HCT116 (cell line): ENCODE measurements at regions not wholly inside any gene's neighbourhood (a gene's known extent, or its start where the extent isn't known, plus 50 kb on each side); places are given as distances from the start of the nearest gene placed in this dataset.

Experiments
- ATAC-seq: fragments of 200-7000 bp; cut with Tn5 transposase; 2 replicates; pipeline ENCODE4 v1.9.1; 2020; ENCODE audit warnings: mild to moderate bottlenecking, moderate library complexity
- BruUV-seq: library from RNA; stranded (reverse); fragments of 400-500 nt; replicated peaks from 2 replicates; lab custom pipeline; 2021; lab: Mats Ljungman, UMichigan
- CTCF ChIA-PET: fragments of 300-600 bp; sonication (Branson Sonifier 250); formaldehyde crosslinking; loops from one replicate; lab custom pipeline; 2021; ENCODE audit warnings: antibody characterized with exemption; lab: Charles Lee
- POLR2A ChIA-PET: fragments of 300-600, 350-600 bp; sonication (Branson Sonifier 250); formaldehyde crosslinking; loops from one replicate; lab custom pipeline; 2021; ENCODE audit warnings: antibody characterized with exemption; lab: Charles Lee
- RAD21 ChIA-PET, 2 experiments: fragments of 300-600 bp; sonication (Branson Sonifier 250); formaldehyde crosslinking; loops; one replicate each; lab custom pipeline; 2023; ENCODE audit warnings: low total read pairs in 2 of 2; ENCODE audit not compliant: uncharacterized antibody in 2 of 2, unreplicated experiment in 2 of 2, low non-redundant PET in 1 of 2; lab: Charles Lee
- DNase-seq: peaks from one replicate; pipeline ENCODE4 v3.0.0-alpha.2; 2010; ENCODE audit warnings: low read depth, low spot score
- H2AFZ ChIP-seq: fragments of 200-600 bp; shearing (Covaris generic), sonication (generic); 2 replicates; pipeline ENCODE4 v1.6.1; 2017; ENCODE audit warnings: low read depth, mixed run types, mixed read lengths, antibody characterized with exemption, low read length; ENCODE audit not compliant: poor library complexity, severe bottlenecking
- H3K27ac ChIP-seq: 2 replicates; pipeline ENCODE4 v1.5.1; 2012; ENCODE audit warnings: low read depth, low read length
- H3K27me3 ChIP-seq: fragments of 200-600 bp; sonication (generic); 2 replicates; pipeline ENCODE4 v1.6.1; 2016; ENCODE audit warnings: mixed run types, low read length, mixed read lengths; ENCODE audit not compliant: insufficient read depth
- H3K36me3 ChIP-seq, 2 experiments: fragments of 200-500 bp in 1 of 2; fragments of 200-600 bp in 1 of 2; sonication (Bioruptor generic) in 1 of 2; sonication (generic) in 1 of 2; 2 replicates each; pipeline versions ENCODE4 v1.5.1 to v1.6.1; 2014 to 2016; ENCODE audit warnings: low read length in 2 of 2, inconsistent platforms in 1 of 2, mixed read lengths in 1 of 2, mixed run types in 1 of 2; ENCODE audit not compliant: insufficient read depth in 2 of 2, control insufficient read depth in 1 of 2
- H3K4me1 ChIP-seq, 2 experiments: fragments of 200-600 bp in 1 of 2; sonication (generic) in 1 of 2; 2 replicates each; pipeline versions ENCODE4 v1.5.1 to v1.6.1; 2012 to 2017; ENCODE audit warnings: low read length in 2 of 2, inconsistent platforms in 1 of 2, mild to moderate bottlenecking in 1 of 2, mixed read lengths in 1 of 2, mixed run types in 1 of 2, moderate library complexity in 1 of 2; ENCODE audit not compliant: insufficient read depth in 2 of 2, control insufficient read depth in 1 of 2
- H3K4me2 ChIP-seq: fragments of 200-600 bp; sonication (generic); 2 replicates; pipeline ENCODE4 v1.6.1; 2017; ENCODE audit warnings: mixed run types, low read length, mixed read lengths
- H3K4me3 ChIP-seq, 2 experiments: fragments of 200-600 bp in 1 of 2; sonication (generic) in 1 of 2; replicated peaks in 1 of 2; 2 replicates each; pipeline ENCODE4 v1.5.1; 2011 to 2016; ENCODE audit warnings: low read length in 2 of 2, control low read depth in 1 of 2, low read depth in 1 of 2, mild to moderate bottlenecking in 1 of 2, mixed read lengths in 1 of 2, mixed run types in 1 of 2
- H3K79me2 ChIP-seq: fragments of 200-600 bp; sonication (generic); 2 replicates; pipeline ENCODE4 v1.6.1; 2017; ENCODE audit warnings: mild to moderate bottlenecking, mixed run types, low read length, moderate library complexity, mixed read lengths; ENCODE audit not compliant: insufficient read depth
- H3K9ac ChIP-seq: fragments of 200-600 bp; sonication (generic); 2 replicates; pipeline ENCODE4 v1.6.1; 2016; ENCODE audit warnings: low read length, mixed read lengths
- H3K9me2 ChIP-seq: fragments of 200-600 bp; sonication (generic), shearing (Covaris generic); 2 replicates; pipeline ENCODE4 v1.6.1; 2017; ENCODE audit warnings: mixed run types, mild to moderate bottlenecking, moderate library complexity; ENCODE audit not compliant: insufficient read depth
- H3K9me3 ChIP-seq, 2 experiments: fragments of 200-500 bp in 1 of 2; fragments of 200-600 bp in 1 of 2; sonication (Bioruptor generic) in 1 of 2; sonication (generic) in 1 of 2; 2 replicates each; pipeline ENCODE4 v1.6.1; 2014 to 2017; ENCODE audit warnings: low read length in 2 of 2, mixed read lengths in 2 of 2, inconsistent platforms in 1 of 2, low read depth in 1 of 2, mild to moderate bottlenecking in 1 of 2, mixed run types in 1 of 2, moderate library complexity in 1 of 2; ENCODE audit not compliant: control insufficient read depth in 1 of 2, insufficient read depth in 1 of 2
- H4K20me1 ChIP-seq: fragments of 200-600 bp; sonication (generic), shearing (Covaris generic); 2 replicates; pipeline ENCODE4 v1.6.1; 2017; ENCODE audit warnings: mixed run types, mild to moderate bottlenecking, moderate library complexity; ENCODE audit not compliant: insufficient read depth
- ATF3 ChIP-seq: IDR thresholded peaks from 2 replicates; pipeline ENCODE4 v1.6.1; 2012
- CBX3 ChIP-seq: IDR thresholded peaks from 2 replicates; pipeline ENCODE4 v1.6.1; 2012; ENCODE audit warnings: low read depth
- CEBPB ChIP-seq: IDR thresholded peaks from 2 replicates; pipeline ENCODE4 v1.6.1; 2012; ENCODE audit warnings: low read depth
- EGR1 ChIP-seq: IDR thresholded peaks from 2 replicates; pipeline ENCODE4 v1.6.1; 2012; ENCODE audit warnings: low read depth
- ELF1 ChIP-seq: IDR thresholded peaks from 2 replicates; pipeline ENCODE4 v1.6.1; 2012; ENCODE audit warnings: low read depth, borderline replicate concordance
- EZH2 ChIP-seq: fragments of 200-600 bp; sonication (generic); IDR thresholded peaks from 2 replicates; pipeline ENCODE4 v1.6.1; 2017; ENCODE audit warnings: antibody characterized with exemption, mixed run types
- EZH2phosphoT487 ChIP-seq: fragments of 200-600 bp; IDR thresholded peaks from 2 replicates; pipeline ENCODE4 v1.6.1; 2018; ENCODE audit warnings: antibody characterized with exemption, borderline replicate concordance
- FOSL1 ChIP-seq: IDR thresholded peaks from 2 replicates; pipeline ENCODE4 v1.6.1; 2012; ENCODE audit warnings: low read depth
- JUND ChIP-seq: IDR thresholded peaks from 2 replicates; pipeline ENCODE4 v1.6.1; 2012
- POLR2A ChIP-seq: IDR thresholded peaks from 2 replicates; pipeline ENCODE4 v1.7.0; 2011; ENCODE audit warnings: borderline replicate concordance; ENCODE audit not compliant: insufficient read depth, insufficient read length; ENCODE audit errors: extremely low read depth
- POLR2AphosphoS5 ChIP-seq: IDR thresholded peaks from 2 replicates; pipeline ENCODE4 v1.6.1; 2011; ENCODE audit warnings: mild to moderate bottlenecking, low read depth, low read length, moderate library complexity
- RAD21 ChIP-seq: IDR thresholded peaks from 2 replicates; pipeline ENCODE4 v1.6.1; 2012; ENCODE audit warnings: low read depth, mild to moderate bottlenecking
- SIN3A ChIP-seq: IDR thresholded peaks from 2 replicates; pipeline ENCODE4 v1.6.1; 2012; ENCODE audit warnings: low read depth
- SRF ChIP-seq: IDR thresholded peaks from 2 replicates; pipeline ENCODE4 v1.6.1; 2012; ENCODE audit warnings: low read depth
- YY1 ChIP-seq: IDR thresholded peaks from 2 replicates; pipeline ENCODE4 v1.6.1; 2011; ENCODE audit warnings: low read length, low read depth, moderate library complexity, mild to moderate bottlenecking; ENCODE audit not compliant: insufficient replicate concordance; ENCODE audit errors: extremely low read depth
- ZFX ChIP-seq: fragments of 450-650 bp; IDR thresholded peaks from 2 replicates; pipeline ENCODE4 v1.6.1; 2017
- ZNF274 ChIP-seq: fragments of 200-500 bp; sonication (Bioruptor generic); IDR thresholded peaks from 2 replicates; pipeline ENCODE4 v1.6.1; 2014; ENCODE audit warnings: mild to moderate bottlenecking, low read depth, low read length, inconsistent platforms
- intact Hi-C: fragments of 100-400 bp; cut with micrococcal nuclease; formaldehyde crosslinking; loops from 2 replicates; pipeline ENCODE4 v1.10.0; 2022
- TF ChIP-seq, protein P1 (sequence below): IDR thresholded peaks from 2 replicates; pipeline ENCODE4 v1.6.1; 2011; ENCODE audit warnings: mild to moderate bottlenecking, low read length, moderate library complexity; ENCODE audit not compliant: insufficient replicate concordance; ENCODE audit errors: extremely low read depth
- TF ChIP-seq, protein P2 (sequence below): IDR thresholded peaks from 2 replicates; pipeline ENCODE4 v1.6.1; 2012; ENCODE audit warnings: low read depth
- TF ChIP-seq, protein P3 (sequence below), 3 experiments: fragments of 200-600 bp in 1 of 3; sonication (generic) in 1 of 3; IDR thresholded peaks in 2 of 3; conservative IDR thresholded peaks in 1 of 3; 2 replicates each; pipeline ENCODE4 v1.5.1; 2012 to 2017; ENCODE audit warnings: low read depth in 2 of 3, low read length in 2 of 3, antibody characterized with exemption in 1 of 3, borderline replicate concordance in 1 of 3, control low read depth in 1 of 3, mild to moderate bottlenecking in 1 of 3, mixed read lengths in 1 of 3, mixed run types in 1 of 3, moderate library complexity in 1 of 3; ENCODE audit not compliant: insufficient read depth in 1 of 3

DNA sequence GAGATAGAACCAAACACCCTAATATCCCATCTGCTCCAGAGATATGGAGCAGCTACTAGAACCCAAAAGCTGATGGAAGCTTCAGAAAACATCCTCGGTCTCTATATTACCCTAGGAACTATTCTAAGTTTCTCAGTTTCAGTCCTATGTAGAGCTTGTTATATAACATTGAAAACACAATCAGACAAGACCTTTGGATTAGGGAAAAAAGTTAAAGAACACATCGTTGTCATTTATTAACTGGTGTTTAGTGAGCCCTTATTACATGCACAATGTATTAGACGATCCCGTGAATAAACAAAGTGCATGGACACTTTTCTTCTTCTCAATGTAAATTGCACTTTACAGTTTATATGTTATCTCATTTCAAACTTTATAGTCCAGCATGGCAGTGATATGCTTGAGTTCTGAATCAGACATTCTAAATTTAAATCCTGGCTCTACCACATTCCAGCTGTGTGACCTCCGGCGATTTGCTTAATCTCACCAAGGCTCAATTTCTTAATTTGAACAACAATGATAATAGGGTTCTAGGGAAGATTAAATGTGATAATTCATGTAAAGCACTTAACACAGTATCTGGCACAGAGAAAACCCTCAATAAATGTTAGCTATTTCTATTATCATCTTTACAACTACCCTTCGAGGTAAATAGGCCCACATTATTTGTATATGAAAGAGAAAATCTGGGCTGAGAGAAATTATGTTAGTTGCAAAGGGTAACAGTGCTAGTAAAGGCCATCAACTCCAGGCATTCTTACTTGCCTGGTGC, 83.6 kb upstream of the PIK3C3 start:
- no peak for ATAC-seq
- DNase-seq = no peak

More for the DNA sequence above, 83.6 kb upstream of the PIK3C3 start:
- H3K9me3 ChIP-seq = no peaks in the 10 kb centered on the region
- H3K27ac ChIP-seq = no peak overlapping the region
- no peak overlapping the region for H3K9ac ChIP-seq
- TF ChIP-seq EGR1 = no peak
- TF ChIP-seq RAD21 = no peak
- no peak for TF ChIP-seq CEBPB
- TF ChIP-seq CBX3 = no peak
- TF ChIP-seq, protein P1, sequence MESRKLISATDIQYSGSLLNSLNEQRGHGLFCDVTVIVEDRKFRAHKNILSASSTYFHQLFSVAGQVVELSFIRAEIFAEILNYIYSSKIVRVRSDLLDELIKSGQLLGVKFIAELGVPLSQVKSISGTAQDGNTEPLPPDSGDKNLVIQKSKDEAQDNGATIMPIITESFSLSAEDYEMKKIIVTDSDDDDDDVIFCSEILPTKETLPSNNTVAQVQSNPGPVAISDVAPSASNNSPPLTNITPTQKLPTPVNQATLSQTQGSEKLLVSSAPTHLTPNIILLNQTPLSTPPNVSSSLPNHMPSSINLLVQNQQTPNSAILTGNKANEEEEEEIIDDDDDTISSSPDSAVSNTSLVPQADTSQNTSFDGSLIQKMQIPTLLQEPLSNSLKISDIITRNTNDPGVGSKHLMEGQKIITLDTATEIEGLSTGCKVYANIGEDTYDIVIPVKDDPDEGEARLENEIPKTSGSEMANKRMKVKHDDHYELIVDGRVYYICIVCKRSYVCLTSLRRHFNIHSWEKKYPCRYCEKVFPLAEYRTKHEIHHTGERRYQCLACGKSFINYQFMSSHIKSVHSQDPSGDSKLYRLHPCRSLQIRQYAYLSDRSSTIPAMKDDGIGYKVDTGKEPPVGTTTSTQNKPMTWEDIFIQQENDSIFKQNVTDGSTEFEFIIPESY = no peak
- TF ChIP-seq, protein P2, sequence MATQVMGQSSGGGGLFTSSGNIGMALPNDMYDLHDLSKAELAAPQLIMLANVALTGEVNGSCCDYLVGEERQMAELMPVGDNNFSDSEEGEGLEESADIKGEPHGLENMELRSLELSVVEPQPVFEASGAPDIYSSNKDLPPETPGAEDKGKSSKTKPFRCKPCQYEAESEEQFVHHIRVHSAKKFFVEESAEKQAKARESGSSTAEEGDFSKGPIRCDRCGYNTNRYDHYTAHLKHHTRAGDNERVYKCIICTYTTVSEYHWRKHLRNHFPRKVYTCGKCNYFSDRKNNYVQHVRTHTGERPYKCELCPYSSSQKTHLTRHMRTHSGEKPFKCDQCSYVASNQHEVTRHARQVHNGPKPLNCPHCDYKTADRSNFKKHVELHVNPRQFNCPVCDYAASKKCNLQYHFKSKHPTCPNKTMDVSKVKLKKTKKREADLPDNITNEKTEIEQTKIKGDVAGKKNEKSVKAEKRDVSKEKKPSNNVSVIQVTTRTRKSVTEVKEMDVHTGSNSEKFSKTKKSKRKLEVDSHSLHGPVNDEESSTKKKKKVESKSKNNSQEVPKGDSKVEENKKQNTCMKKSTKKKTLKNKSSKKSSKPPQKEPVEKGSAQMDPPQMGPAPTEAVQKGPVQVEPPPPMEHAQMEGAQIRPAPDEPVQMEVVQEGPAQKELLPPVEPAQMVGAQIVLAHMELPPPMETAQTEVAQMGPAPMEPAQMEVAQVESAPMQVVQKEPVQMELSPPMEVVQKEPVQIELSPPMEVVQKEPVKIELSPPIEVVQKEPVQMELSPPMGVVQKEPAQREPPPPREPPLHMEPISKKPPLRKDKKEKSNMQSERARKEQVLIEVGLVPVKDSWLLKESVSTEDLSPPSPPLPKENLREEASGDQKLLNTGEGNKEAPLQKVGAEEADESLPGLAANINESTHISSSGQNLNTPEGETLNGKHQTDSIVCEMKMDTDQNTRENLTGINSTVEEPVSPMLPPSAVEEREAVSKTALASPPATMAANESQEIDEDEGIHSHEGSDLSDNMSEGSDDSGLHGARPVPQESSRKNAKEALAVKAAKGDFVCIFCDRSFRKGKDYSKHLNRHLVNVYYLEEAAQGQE = no peak
- no peak for TF ChIP-seq JUND
- no peak for TF ChIP-seq SRF
- no peak for TF ChIP-seq YY1
- no peak for TF ChIP-seq POLR2A
- TF ChIP-seq ELF1 = no peak
- no peak for TF ChIP-seq POLR2AphosphoS5
- TF ChIP-seq, protein P3, sequence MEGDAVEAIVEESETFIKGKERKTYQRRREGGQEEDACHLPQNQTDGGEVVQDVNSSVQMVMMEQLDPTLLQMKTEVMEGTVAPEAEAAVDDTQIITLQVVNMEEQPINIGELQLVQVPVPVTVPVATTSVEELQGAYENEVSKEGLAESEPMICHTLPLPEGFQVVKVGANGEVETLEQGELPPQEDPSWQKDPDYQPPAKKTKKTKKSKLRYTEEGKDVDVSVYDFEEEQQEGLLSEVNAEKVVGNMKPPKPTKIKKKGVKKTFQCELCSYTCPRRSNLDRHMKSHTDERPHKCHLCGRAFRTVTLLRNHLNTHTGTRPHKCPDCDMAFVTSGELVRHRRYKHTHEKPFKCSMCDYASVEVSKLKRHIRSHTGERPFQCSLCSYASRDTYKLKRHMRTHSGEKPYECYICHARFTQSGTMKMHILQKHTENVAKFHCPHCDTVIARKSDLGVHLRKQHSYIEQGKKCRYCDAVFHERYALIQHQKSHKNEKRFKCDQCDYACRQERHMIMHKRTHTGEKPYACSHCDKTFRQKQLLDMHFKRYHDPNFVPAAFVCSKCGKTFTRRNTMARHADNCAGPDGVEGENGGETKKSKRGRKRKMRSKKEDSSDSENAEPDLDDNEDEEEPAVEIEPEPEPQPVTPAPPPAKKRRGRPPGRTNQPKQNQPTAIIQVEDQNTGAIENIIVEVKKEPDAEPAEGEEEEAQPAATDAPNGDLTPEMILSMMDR (IDR thresholded peaks at IDR 0.05 in 2 of 3, conservative IDR thresholded peaks at IDR 0.05 in 1 of 3; ENCODE audit: borderline replicate concordance in 1 of 3, insufficient read depth in 1 of 3, low read depth in 2 of 3, low read length in 2 of 3) = no peak
- no peak for TF ChIP-seq ZFX
- no peak for TF ChIP-seq FOSL1
- TF ChIP-seq ZNF274 = no peak
- no peak for TF ChIP-seq EZH2
- TF ChIP-seq ATF3 = no peak
- TF ChIP-seq EZH2phosphoT487 = no peak
- TF ChIP-seq SIN3A = no peak
- TF ChIP-seq, all 23 proteins: peak for 0
- no peaks in the 10 kb centered on the region for H3K9me2 ChIP-seq
- ChIA-PET RAD21 (no interaction called here), CTCF (no interaction called here), POLR2A (no interaction called here)
- BruUV-seq = no TSS peak
- intact Hi-C loops = no loop called here
- H2AFZ ChIP-seq = no peak overlapping the region
- H3K4me1 ChIP-seq = no peaks in the 10 kb centered on the region
- H3K4me2 ChIP-seq = no peak overlapping the region
- no peaks in the 10 kb centered on the region for H3K79me2 ChIP-seq
- H3K4me3 ChIP-seq = no peak overlapping the region
- no peaks in the 10 kb centered on the region for H4K20me1 ChIP-seq
- no peaks in the 10 kb centered on the region for H3K27me3 ChIP-seq
- H3K36me3 ChIP-seq = no peaks in the 10 kb centered on the region
